ENCODE measurements at regions not wholly inside any gene's neighbourhood (a gene's known extent, or its start where the extent isn't known, plus 50 kb on each side); places are given as distances from the start of the nearest gene placed in this dataset.
"Not testable (repeated sequence)": the region's sequence is repeated elsewhere in the genome, so short reads cannot be mapped to it uniquely, and the experiment has no call there.

GRCh38 chr6:81875782-81876293 is 123.4 kb upstream of the TENT5A start:
- no peaks in the 10 kb centered on the region for H3K36me3 ChIP-seq (ENCODE audit: control insufficient read depth in 1 of 2, insufficient read depth in 2 of 2, low read depth in 1 of 2, low read length in 2 of 2)
- H3K14ac ChIP-seq (ENCODE audit: low read length in 2 of 2), result no peak overlapping the region
- H2BK5ac ChIP-seq (ENCODE audit: low read depth, low read length, poor library complexity, severe bottlenecking), result no peak overlapping the region
- H3K18ac ChIP-seq (ENCODE audit: low read depth in 1 of 2, low read length in 2 of 2), result no peak overlapping the region
- no peak overlapping the region for H3K27ac ChIP-seq (ENCODE audit: low read length, poor library complexity, severe bottlenecking)
- no peak overlapping the region for H2BK120ac ChIP-seq (ENCODE audit: low read depth, low read length)
- peak overlapping the region in 1 of 2 experiments; percentile 38 for H2BK12ac ChIP-seq (ENCODE audit: low read length in 2 of 2)
- H3K9me3 ChIP-seq (ENCODE audit: control insufficient read depth, low read length), result no peaks in the 10 kb centered on the region
- no peak overlapping the region for H2AFZ ChIP-seq (ENCODE audit: low read depth, low read length)
- no peak overlapping the region for H3K4ac ChIP-seq (ENCODE audit: low read depth in 1 of 2, low read length in 2 of 2)
- no peak overlapping the region for H4K91ac ChIP-seq (ENCODE audit: low read length)
- H3K4me1 ChIP-seq (ENCODE audit: control insufficient read depth, insufficient read depth, low read depth, low read length), result no peaks in the 10 kb centered on the region
- no peak overlapping the region for H3K9ac ChIP-seq (ENCODE audit: low read length)
- WGBS, result 100% methylated on average over 2 of the region's 3 CpGs
- no peak overlapping the region for H3K4me3 ChIP-seq (ENCODE audit: insufficient read depth in 1 of 2, low read depth in 1 of 2, low read length in 2 of 2)
- H3K23ac ChIP-seq (ENCODE audit: low read length in 2 of 2), result no peak overlapping the region
- no peak overlapping the region for H2BK15ac ChIP-seq (ENCODE audit: low read depth, poor library complexity, severe bottlenecking)
- no peak overlapping the region for H4K8ac ChIP-seq (ENCODE audit: low read length)
- H3K79me1 ChIP-seq (replicated peaks; ENCODE audit: low read length, poor library complexity, severe bottlenecking), result no peaks in the 10 kb centered on the region
- H3K4me2 ChIP-seq (ENCODE audit: low read length, poor library complexity, severe bottlenecking), result no peak overlapping the region
- no peak overlapping the region for H2AK5ac ChIP-seq (ENCODE audit: low read length, severe bottlenecking)
- no peaks in the 10 kb centered on the region for H3K27me3 ChIP-seq (ENCODE audit: control insufficient read depth in 1 of 2, insufficient read depth in 1 of 2, low read length in 2 of 2)
- no peak for DNase-seq

GRCh38 chr6:81869749-81870508 is 117.4 kb upstream of the TENT5A start:
- 64% methylated on average over 11 of the region's 11 CpGs for WGBS
- peak overlapping the region in 1 of 2 experiments; percentile 79 for H3K4ac ChIP-seq (ENCODE audit: low read depth in 1 of 2, low read length in 2 of 2)
- not testable (repeated sequence) for H3K9me3 ChIP-seq (ENCODE audit: control insufficient read depth, low read length); H3K4me3 ChIP-seq (ENCODE audit: insufficient read depth in 1 of 2, low read depth in 1 of 2, low read length in 2 of 2); H2AK5ac ChIP-seq (ENCODE audit: low read length, severe bottlenecking); H3K9ac ChIP-seq (ENCODE audit: low read length); H3K27me3 ChIP-seq (ENCODE audit: control insufficient read depth in 1 of 2, insufficient read depth in 1 of 2, low read length in 2 of 2); H3K4me1 ChIP-seq (ENCODE audit: control insufficient read depth, insufficient read depth, low read depth, low read length); H3K27ac ChIP-seq (ENCODE audit: low read length, poor library complexity, severe bottlenecking); H2BK120ac ChIP-seq (ENCODE audit: low read depth, low read length); H2BK5ac ChIP-seq (ENCODE audit: low read depth, low read length, poor library complexity, severe bottlenecking); H3K14ac ChIP-seq (ENCODE audit: low read length in 2 of 2); H3K79me1 ChIP-seq (replicated peaks; ENCODE audit: low read length, poor library complexity, severe bottlenecking); H3K36me3 ChIP-seq (ENCODE audit: control insufficient read depth in 1 of 2, insufficient read depth in 2 of 2, low read depth in 1 of 2, low read length in 2 of 2); H3K23ac ChIP-seq (ENCODE audit: low read length in 2 of 2); H2AFZ ChIP-seq (ENCODE audit: low read depth, low read length); DNase-seq; H3K4me2 ChIP-seq (ENCODE audit: low read length, poor library complexity, severe bottlenecking); H4K91ac ChIP-seq (ENCODE audit: low read length)
- peak overlapping the region; percentile 80 for H4K8ac ChIP-seq (ENCODE audit: low read length)
- peak overlapping the region; percentile 49 to 88 for H3K18ac ChIP-seq (ENCODE audit: low read depth in 1 of 2, low read length in 2 of 2)
- H2BK15ac ChIP-seq (ENCODE audit: low read depth, poor library complexity, severe bottlenecking), result peak overlapping the region; percentile 23
- peak overlapping the region; percentile 54 to 100 for H2BK12ac ChIP-seq (ENCODE audit: low read length in 2 of 2)

GRCh38 chr6:81865712-81866111 is 113.2 kb upstream of the TENT5A start:
- Histone ChIP-seq H3K79me1 (replicated peaks; ENCODE audit: low read length, poor library complexity, severe bottlenecking) (no peaks in the 10 kb centered on the region), H2BK120ac (ENCODE audit: low read depth, low read length) (peak overlapping the region; percentile 54), H3K4me3 (ENCODE audit: insufficient read depth in 1 of 2, low read depth in 1 of 2, low read length in 2 of 2) (no peak overlapping the region), H3K4ac (ENCODE audit: low read depth in 1 of 2, low read length in 2 of 2) (peak overlapping the region; percentile 58 to 75), H3K9ac (ENCODE audit: low read length) (peak overlapping the region; percentile 76), H3K18ac (ENCODE audit: low read depth in 1 of 2, low read length in 2 of 2) (peak overlapping the region; percentile 44 to 73), H3K9me3 (ENCODE audit: control insufficient read depth, low read length) (no peaks in the 10 kb centered on the region), H4K91ac (ENCODE audit: low read length) (peak overlapping the region; percentile 43), H3K27ac (ENCODE audit: low read length, poor library complexity, severe bottlenecking) (no peak overlapping the region), H3K14ac (ENCODE audit: low read length in 2 of 2) (no peak overlapping the region), H3K4me2 (ENCODE audit: low read length, poor library complexity, severe bottlenecking) (no peak overlapping the region), H2BK15ac (ENCODE audit: low read depth, poor library complexity, severe bottlenecking) (no peak overlapping the region), H3K4me1 (ENCODE audit: control insufficient read depth, insufficient read depth, low read depth, low read length) (peaks cover 3% of the 10 kb centered on the region), H3K36me3 (ENCODE audit: control insufficient read depth in 1 of 2, insufficient read depth in 2 of 2, low read depth in 1 of 2, low read length in 2 of 2) (no peaks in the 10 kb centered on the region), H2BK5ac (ENCODE audit: low read depth, low read length, poor library complexity, severe bottlenecking) (no peak overlapping the region), H2BK12ac (ENCODE audit: low read length in 2 of 2) (peak overlapping the region; percentile 61 to 90), H3K23ac (ENCODE audit: low read length in 2 of 2) (no peak overlapping the region), H4K8ac (ENCODE audit: low read length) (peak overlapping the region; percentile 90), H2AFZ (ENCODE audit: low read depth, low read length) (no peak overlapping the region), H3K27me3 (ENCODE audit: control insufficient read depth in 1 of 2, insufficient read depth in 1 of 2, low read length in 2 of 2) (no peaks in the 10 kb centered on the region), H2AK5ac (ENCODE audit: low read length, severe bottlenecking) (no peak overlapping the region)
- 0% methylated on average over 2 of the region's 3 CpGs for WGBS
- peak; percentile 88 for DNase-seq

- 89% methylated on average over 1 of the region's 2 CpGs for WGBS
Measured at GRCh38 chr6:81864124-81864523, 111.6 kb upstream of the TENT5A start.

More at GRCh38 chr6:81864124-81864523, 111.6 kb upstream of the TENT5A start:
- no peak overlapping the region for H2BK12ac ChIP-seq (ENCODE audit: low read length in 2 of 2)
- H3K9ac ChIP-seq (ENCODE audit: low read length), result no peak overlapping the region
- H4K8ac ChIP-seq (ENCODE audit: low read length), result no peak overlapping the region
- H2BK120ac ChIP-seq (ENCODE audit: low read depth, low read length), result no peak overlapping the region
- DNase-seq, result no peak
- H3K27me3 ChIP-seq (ENCODE audit: control insufficient read depth in 1 of 2, insufficient read depth in 1 of 2, low read length in 2 of 2), result no peaks in the 10 kb centered on the region
- no peak overlapping the region for H3K14ac ChIP-seq (ENCODE audit: low read length in 2 of 2)
- H2BK15ac ChIP-seq (ENCODE audit: low read depth, poor library complexity, severe bottlenecking), result no peak overlapping the region
- H3K4me2 ChIP-seq (ENCODE audit: low read length, poor library complexity, severe bottlenecking), result no peak overlapping the region
- no peak overlapping the region for H2BK5ac ChIP-seq (ENCODE audit: low read depth, low read length, poor library complexity, severe bottlenecking)
- H3K79me1 ChIP-seq (replicated peaks; ENCODE audit: low read length, poor library complexity, severe bottlenecking), result no peaks in the 10 kb centered on the region
- no peak overlapping the region for H3K27ac ChIP-seq (ENCODE audit: low read length, poor library complexity, severe bottlenecking)
- no peak overlapping the region for H3K4ac ChIP-seq (ENCODE audit: low read depth in 1 of 2, low read length in 2 of 2)
- H3K4me3 ChIP-seq (ENCODE audit: insufficient read depth in 1 of 2, low read depth in 1 of 2, low read length in 2 of 2), result no peak overlapping the region
- no peak overlapping the region for H3K23ac ChIP-seq (ENCODE audit: low read length in 2 of 2)
- peaks cover 3% of the 10 kb centered on the region for H3K4me1 ChIP-seq (ENCODE audit: control insufficient read depth, insufficient read depth, low read depth, low read length)
- H3K36me3 ChIP-seq (ENCODE audit: control insufficient read depth in 1 of 2, insufficient read depth in 2 of 2, low read depth in 1 of 2, low read length in 2 of 2), result no peaks in the 10 kb centered on the region
- no peak overlapping the region for H2AFZ ChIP-seq (ENCODE audit: low read depth, low read length)
- no peak overlapping the region for H2AK5ac ChIP-seq (ENCODE audit: low read length, severe bottlenecking)
- no peak overlapping the region for H4K91ac ChIP-seq (ENCODE audit: low read length)
- H3K18ac ChIP-seq (ENCODE audit: low read depth in 1 of 2, low read length in 2 of 2), result no peak overlapping the region
- H3K9me3 ChIP-seq (ENCODE audit: control insufficient read depth, low read length), result no peaks in the 10 kb centered on the region

Data from mesenchymal stem cell (in vitro differentiated cells and primary cell).